GM19043 (cell line): ENCODE measurements at regions not wholly inside any gene's neighbourhood (a gene's known extent, or its start where the extent isn't known, plus 50 kb on each side); places are given as distances from the start of the nearest gene placed in this dataset.

ENCODE experiments used
- ATAC-seq: cut with Tn5 transposase; IDR thresholded peaks from one replicate; pipeline ENCODE4 v1.9.1; 2021; ENCODE audit warnings: low read depth; ENCODE audit not compliant: unreplicated experiment

GRCh38 chr4:43886196-43886595, 562.4 kb downstream of the KCTD8 start:
- ATAC-seq = no peak

DNA sequence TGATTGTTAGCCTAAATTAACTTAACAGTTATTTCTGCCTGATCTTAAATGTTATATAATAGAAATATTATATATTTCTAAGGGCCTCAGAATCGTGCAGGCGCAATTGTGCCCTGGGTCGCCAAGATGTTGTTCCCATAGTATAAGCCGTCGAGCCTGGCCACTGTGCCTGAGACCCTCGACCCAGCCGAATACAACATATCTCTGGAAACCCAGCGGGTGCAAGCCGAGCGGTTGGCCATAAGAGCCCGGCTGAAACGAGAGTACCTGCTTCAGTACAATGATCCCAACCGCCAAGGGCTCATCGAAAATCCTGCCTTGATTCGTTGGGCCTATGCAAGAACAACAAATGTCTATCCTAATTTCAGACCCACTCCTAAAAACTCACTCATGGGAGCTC, 549.8 kb downstream of the KCTD8 start:
- no peak for ATAC-seq

DNA sequence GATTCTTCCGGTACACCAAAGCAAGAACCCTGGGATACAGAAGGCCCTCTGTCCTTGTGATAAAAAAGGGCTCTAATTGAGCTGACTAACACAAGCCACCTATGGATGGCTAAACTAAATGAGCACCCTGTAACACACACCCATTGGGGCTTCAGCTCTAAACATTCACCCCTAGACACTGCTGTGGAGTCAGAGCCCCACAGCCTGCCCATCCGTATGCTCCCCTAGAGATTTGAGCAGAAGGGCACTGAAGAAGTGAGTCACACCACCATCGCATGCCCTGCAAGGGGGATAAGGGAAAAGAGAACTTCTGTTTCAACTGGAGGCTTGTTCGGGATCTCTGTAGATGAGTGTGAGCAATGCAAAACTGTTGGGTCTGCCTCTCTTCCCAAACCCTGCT, 545.2 kb downstream of the KCTD8 start:
- ATAC-seq = no peak

DNA sequence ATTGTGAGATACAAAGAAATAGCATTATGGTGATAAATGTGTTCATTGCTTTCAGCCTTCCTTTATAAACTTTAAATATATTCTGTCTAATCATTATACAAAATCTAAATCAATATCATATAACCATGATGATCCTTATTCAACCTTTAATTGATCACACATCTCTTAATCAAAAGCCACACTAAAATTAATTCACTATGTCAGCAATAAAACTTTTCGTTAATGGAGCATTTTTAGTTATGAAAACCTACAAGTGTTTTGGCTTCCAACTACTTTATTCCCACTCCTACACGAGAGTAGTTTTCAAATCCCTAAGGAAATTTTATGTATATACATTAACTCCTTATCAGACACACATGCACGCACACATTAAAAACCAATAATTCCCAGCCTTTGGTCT, 530.2 kb downstream of the KCTD8 start:
- ATAC-seq = no peak

- no peak for ATAC-seq
Observed at GRCh38 chr4:43932448-43932847, 516.2 kb downstream of the KCTD8 start.

DNA sequence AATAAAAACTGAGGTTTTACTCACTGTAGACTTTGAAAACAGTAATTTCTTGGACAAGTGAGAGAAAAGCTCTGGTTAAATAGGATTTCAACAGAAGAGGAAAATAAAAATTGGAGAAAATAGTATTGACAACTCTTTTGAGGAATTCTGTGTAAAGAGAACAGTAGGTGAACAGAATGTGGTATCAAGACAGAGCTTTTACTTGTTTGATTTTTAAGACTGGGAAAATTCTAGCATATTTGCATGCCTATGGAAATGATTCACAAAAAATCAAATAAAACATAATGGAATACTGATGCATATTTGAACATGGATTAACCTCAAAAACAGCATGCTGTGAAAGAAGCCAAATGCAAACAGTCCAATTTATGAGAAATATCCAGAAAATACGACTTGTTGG, 504.6 kb downstream of the KCTD8 start:
- no peak for ATAC-seq

DNA sequence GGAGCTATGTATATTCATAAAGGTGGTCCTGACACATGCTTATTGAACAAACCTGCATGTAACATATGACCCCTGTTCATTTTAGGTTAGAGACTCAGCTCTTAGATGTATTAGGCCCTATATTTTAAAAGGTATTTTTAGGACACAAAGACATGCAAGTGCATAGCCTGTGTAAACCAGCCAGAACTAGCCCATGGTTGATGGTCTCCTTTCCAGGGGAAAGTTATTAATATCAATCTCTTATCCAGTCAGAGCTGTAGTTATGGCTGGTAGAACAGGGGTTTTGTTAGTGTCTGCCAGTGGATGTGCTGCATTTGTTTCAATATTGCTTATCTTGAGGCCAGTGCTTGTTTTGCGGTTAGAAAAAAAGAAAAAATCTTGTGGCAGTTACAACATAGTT, 488.6 kb downstream of the KCTD8 start:
- ATAC-seq = no peak

GRCh38 chr4:43968011-43968410, 480.6 kb downstream of the KCTD8 start:
- ATAC-seq = no peak

DNA sequence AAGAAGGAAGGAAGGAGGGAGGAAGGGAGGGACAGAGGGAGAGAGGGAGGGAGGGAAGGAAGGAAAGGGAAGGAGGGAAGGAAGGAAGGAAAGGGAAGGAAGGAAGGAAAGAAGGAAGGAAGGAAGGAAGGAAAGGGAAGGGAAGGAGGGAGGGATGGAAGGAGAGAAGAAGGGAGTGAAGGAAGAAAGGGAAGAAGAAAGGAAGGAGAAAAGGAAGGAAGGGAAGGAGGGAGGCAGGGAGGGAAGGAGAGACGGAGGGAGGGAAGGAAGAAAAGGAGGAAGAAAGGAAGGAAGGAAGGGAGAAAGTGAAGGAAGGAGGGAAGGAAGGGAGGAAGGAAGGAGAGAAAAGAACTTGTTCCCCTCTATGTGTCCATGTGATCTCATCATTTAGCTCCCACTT, 465.0 kb downstream of the KCTD8 start:
- ATAC-seq = no peak

- no peak for ATAC-seq
Observed at GRCh38 chr4:43987331-43987944, 461.2 kb downstream of the KCTD8 start.

GRCh38 chr4:43990551-43990950, 458.1 kb downstream of the KCTD8 start:
- no peak for ATAC-seq

DNA sequence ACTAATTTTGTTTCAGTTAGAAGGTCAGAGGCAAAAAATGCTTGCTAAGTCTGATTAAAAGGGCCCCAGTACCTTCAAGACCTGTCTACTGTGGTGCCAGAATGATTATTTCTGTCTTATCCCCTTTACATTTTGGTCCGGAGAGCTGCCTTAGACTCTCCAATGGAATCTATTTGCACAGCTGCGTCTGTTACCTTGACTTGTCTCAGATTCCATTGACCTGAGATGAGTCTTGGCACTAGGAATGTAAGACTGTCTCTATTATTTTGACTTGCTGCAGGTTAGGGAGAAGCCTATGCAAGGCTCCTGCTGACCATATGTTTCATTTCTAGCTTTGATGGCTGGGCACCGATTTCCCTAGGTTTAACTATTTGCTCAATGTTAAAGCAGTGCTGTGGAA, 457.6 kb downstream of the KCTD8 start:
- no peak for ATAC-seq

GRCh38 chr4:43992552-43992951, 456.1 kb downstream of the KCTD8 start:
- no peak for ATAC-seq

GRCh38 chr4:43993196-43993902, 455.3 kb downstream of the KCTD8 start:
- no peak for ATAC-seq

DNA sequence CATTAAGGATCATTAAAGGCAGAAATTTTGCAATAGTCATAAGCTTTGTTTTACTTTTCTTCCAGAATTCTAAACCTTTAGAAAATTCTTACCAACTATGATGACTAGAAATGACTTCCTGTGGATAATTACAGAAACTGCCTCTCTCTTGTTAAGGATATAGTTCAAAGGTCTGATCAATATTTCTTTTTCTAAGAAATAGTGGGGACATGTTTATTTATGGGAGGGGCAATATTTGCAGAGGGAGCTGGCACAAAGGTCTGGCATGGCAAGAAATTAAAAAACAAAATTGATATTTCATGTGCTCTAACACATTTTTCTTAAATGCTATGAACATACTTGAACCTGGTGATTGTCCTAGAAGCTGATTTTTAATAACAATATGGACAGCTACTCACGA, 448.9 kb downstream of the KCTD8 start:
- ATAC-seq = no peak

DNA sequence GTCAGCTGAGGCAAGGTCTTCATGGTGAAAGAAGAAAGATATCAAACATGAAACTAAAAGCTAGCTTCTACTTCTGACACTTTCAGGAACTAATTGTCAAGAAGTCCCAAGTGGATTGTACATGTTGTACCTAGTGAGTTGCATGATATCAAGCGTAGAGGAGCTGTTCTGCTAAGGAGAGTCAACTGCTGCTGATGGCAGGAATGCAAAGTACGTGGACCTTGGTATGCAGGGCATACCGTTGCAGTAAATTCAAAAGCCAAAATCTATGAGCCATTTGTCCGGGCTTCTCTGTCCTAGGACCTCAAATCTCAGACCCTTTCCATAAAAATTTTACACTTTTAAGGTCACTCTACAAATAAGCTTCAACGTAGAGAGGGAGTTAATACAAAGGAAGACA, 446.2 kb downstream of the KCTD8 start:
- ATAC-seq = no peak

DNA sequence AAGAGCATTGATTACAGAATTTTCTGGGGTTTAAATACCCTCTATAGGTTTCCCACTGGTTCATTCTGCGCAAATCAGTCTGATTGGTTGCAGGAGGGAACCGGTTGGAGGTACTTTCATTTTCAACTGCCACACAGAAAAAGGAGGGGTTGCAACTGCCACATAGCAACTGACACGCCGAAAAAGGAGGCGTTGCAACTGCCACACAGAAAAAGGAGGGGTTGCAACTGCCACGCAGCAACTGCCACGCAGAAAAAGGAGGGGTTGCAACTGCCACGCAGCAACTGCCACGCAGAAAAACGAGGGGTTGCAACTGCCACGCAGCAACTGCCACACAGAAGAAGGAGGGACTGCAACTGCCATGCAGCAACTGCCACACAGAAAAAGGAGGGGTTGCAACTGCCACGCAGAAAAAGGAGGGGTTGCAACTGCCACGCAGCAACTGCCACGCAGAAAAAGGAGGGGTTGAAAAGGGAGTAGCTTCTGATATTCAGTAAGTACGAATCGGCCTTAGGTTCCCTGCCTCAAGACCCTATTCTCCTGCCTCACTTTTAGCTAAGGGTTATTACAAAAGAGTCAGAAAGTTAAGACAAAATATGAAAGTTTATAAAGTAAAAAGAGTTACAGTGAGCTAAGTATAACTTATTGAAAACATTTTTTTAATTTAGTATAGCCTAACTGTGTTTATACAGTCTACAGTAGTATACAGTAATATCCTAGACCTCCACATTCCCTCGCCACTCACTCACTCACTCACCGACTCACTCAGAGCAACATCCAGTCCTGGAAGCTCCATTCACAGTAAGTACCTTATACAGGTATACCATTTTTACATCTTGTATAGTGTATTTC, 431.8 kb downstream of the KCTD8 start:
- ATAC-seq = no peak

DNA sequence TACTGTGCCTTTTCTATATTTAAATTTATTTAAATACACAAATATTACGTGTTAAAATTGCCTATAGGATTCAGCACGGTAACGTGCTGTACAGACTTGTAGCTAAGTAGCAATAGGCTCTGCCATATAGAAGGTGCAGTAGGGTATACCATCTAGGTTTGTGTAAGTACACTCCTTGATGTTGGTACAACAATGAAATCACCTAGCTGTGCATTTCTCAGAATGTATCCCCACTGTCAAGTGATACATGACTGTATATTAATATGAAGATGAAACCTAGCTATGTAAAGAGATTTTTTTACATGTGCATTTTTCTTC, 431.2 kb downstream of the KCTD8 start:
- no peak for ATAC-seq

DNA sequence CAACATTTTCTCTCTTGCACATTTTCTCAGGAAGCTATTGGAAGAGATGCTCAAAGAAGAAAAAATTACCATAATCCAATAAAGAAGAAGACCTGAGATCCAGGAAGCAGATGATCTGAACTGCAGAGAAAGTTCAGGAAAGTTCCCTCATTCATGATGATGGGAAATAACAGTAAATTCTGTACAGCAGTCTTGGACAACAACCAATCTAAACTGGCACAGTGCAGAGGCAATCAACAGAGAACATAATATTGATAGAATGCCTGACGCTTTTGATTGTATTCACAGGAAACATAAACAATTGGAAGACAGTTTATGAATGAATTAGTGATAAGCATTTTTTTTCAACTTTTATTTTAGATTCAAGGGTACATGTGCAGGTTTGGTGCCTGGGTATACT, 428.9 kb downstream of the KCTD8 start:
- ATAC-seq = no peak

GRCh38 chr4:44025376-44026020, 423.1 kb downstream of the KCTD8 start:
- no peak for ATAC-seq

DNA sequence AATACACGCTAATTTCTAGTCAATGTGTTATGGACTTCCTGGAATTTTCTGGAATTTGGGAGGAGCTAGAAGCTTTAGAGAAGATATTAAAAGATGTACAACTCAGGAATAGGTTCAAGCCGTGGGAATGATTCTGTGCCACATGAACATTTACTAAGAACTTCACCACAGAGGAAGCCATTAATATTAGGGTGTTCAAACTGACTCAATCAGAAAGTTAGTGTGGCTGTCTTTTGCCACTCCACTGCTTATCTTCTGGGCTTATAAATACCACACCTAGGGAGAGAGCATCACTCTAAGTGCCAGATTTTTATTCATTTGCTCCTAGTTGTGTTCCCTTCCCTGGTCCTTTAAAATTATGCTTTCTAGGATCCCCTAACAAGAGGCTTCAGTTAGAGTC, 409.8 kb downstream of the KCTD8 start:
- no peak for ATAC-seq
